ENCODE measurements at regions not wholly inside any gene's neighbourhood (a gene's known extent, or its start where the extent isn't known, plus 50 kb on each side); places are given as distances from the start of the nearest gene placed in this dataset.

DNA sequence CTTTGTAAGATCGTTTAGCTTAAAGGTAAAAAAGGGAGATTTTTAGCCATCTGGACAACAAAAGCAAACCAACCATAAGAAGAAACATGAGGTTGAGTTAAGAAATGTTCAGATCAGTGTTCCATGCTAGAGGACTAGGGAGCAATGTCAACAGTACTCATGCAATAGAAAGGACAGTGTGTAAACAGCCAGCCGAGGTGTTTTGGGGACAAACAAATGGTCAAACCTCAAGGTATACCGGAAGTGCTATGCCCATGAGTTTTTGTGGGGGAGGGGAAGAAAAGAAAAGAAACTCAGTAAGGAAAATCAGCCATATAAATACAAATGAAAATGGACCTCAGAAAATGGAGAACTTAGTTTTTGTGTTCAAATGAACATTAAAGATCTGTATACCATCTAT, 289.5 kb upstream of the GRM7 start:
- Mint-ChIP-seq H3K27me3 (ENCODE audit: low read depth) (no peaks in the 10 kb centered on the region), H3K4me1 (no peaks in the 10 kb centered on the region), H3K9me3 (peaks cover 2% of the 10 kb centered on the region), H3K36me3 (no peaks in the 10 kb centered on the region), H3K27ac (no peak overlapping the region), H3K4me3 (no peak overlapping the region)
- DNase-seq (ENCODE audit: low spot score in 2 of 2, unreplicated experiment in 2 of 2), result no peak
- TF ChIP-seq, protein P1, sequence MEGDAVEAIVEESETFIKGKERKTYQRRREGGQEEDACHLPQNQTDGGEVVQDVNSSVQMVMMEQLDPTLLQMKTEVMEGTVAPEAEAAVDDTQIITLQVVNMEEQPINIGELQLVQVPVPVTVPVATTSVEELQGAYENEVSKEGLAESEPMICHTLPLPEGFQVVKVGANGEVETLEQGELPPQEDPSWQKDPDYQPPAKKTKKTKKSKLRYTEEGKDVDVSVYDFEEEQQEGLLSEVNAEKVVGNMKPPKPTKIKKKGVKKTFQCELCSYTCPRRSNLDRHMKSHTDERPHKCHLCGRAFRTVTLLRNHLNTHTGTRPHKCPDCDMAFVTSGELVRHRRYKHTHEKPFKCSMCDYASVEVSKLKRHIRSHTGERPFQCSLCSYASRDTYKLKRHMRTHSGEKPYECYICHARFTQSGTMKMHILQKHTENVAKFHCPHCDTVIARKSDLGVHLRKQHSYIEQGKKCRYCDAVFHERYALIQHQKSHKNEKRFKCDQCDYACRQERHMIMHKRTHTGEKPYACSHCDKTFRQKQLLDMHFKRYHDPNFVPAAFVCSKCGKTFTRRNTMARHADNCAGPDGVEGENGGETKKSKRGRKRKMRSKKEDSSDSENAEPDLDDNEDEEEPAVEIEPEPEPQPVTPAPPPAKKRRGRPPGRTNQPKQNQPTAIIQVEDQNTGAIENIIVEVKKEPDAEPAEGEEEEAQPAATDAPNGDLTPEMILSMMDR (IDR thresholded peaks at IDR 0.05; ENCODE audit: unreplicated experiment), result no peak

DNA sequence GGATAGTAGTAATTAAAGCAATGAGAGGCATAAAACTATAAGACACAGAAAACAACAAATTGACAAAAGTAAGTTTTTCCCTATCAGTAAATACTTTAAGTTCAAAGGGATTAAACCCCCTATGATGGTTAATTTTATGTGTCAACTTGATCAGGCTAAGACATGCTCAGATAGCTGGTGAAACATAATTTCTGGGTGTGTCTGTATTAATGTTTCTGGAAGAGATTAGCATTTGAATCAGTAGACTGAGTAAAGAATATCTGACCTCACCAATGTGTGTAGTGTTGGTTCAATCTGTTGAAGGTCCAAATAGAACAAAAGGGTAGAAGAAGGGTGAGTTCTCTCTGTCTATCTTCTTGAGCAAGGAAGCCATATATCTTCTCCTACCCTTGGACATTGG, 283.3 kb upstream of the GRM7 start:
- H3K4me3 Mint-ChIP-seq, result no peak overlapping the region
- H3K9me3 Mint-ChIP-seq, result peaks cover 13% of the 10 kb centered on the region
- H3K4me1 Mint-ChIP-seq, result no peaks in the 10 kb centered on the region
- H3K27ac Mint-ChIP-seq, result no peak overlapping the region
- TF ChIP-seq, protein P1 (IDR thresholded peaks at IDR 0.05; ENCODE audit: unreplicated experiment), result no peak
- no peaks in the 10 kb centered on the region for H3K36me3 Mint-ChIP-seq
- H3K27me3 Mint-ChIP-seq (ENCODE audit: low read depth), result no peaks in the 10 kb centered on the region
- DNase-seq (ENCODE audit: low spot score in 2 of 2, unreplicated experiment in 2 of 2), result no peak

DNA sequence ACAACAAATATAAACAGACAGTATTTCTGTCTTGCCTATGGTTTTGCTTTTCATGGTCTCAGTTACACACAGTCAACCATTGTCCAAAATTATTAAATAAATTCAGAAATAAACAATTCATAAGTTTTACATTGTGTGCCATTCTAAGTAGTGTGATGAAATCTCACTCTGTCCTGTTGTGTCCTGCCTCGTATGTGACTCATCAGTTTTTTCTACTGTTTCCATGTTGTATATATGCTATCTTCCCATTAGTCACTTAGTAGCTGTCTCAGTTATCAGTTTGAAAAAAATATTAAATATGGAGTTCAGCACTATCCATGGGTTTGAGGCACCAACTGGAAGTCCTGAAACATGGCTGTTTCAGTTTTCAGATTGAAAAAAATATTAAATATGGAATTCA, 282.4 kb upstream of the GRM7 start:
- H3K4me1 Mint-ChIP-seq, result no peaks in the 10 kb centered on the region
- DNase-seq (ENCODE audit: low spot score in 2 of 2, unreplicated experiment in 2 of 2), result no peak

GRCh38 chr3:6580808-6581207, 280.1 kb upstream of the GRM7 start:
- H3K4me3 Mint-ChIP-seq, result no peak overlapping the region
- DNase-seq (ENCODE audit: low spot score in 2 of 2, unreplicated experiment in 2 of 2), result no peak
- TF ChIP-seq, protein P1 (IDR thresholded peaks at IDR 0.05; ENCODE audit: unreplicated experiment), result no peak
- H3K27ac Mint-ChIP-seq, result no peak overlapping the region
- no peaks in the 10 kb centered on the region for H3K27me3 Mint-ChIP-seq (ENCODE audit: low read depth)
- no peaks in the 10 kb centered on the region for H3K36me3 Mint-ChIP-seq
- H3K4me1 Mint-ChIP-seq, result no peaks in the 10 kb centered on the region
- H3K9me3 Mint-ChIP-seq, result peaks cover 13% of the 10 kb centered on the region

More for the DNA sequence above, 282.4 kb upstream of the GRM7 start:
- peaks cover 13% of the 10 kb centered on the region for H3K9me3 Mint-ChIP-seq
- no peaks in the 10 kb centered on the region for H3K36me3 Mint-ChIP-seq
- H3K27me3 Mint-ChIP-seq (ENCODE audit: low read depth), result no peaks in the 10 kb centered on the region
- no peak overlapping the region for H3K4me3 Mint-ChIP-seq
- TF ChIP-seq, protein P1 (IDR thresholded peaks at IDR 0.05; ENCODE audit: unreplicated experiment), result no peak
- H3K27ac Mint-ChIP-seq, result no peak overlapping the region

DNA sequence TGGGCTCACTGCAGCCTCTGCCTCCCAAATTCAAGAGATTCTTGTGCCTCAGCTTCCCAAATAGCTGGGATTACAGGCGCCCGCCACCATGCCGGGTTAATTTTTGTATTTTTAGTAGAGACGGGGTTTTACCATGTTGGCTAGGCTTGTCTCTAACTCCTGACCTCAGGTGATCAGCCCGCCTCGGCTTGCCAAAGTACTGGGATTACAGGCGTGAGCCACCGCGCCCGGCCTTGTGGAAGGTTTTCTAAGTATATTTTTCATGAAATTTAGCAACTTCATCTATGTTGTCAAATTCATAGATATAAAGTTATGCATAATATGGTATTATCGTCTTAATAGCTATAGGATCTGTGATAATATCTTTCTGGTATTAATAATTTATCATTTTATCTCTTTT, 275.6 kb upstream of the GRM7 start:
- H3K27ac Mint-ChIP-seq, result no peak overlapping the region
- H3K4me3 Mint-ChIP-seq, result no peak overlapping the region
- no peaks in the 10 kb centered on the region for H3K4me1 Mint-ChIP-seq
- peaks cover 19% of the 10 kb centered on the region for H3K9me3 Mint-ChIP-seq
- TF ChIP-seq, protein P1 (IDR thresholded peaks at IDR 0.05; ENCODE audit: unreplicated experiment), result no peak
- no peak for DNase-seq (ENCODE audit: low spot score in 2 of 2, unreplicated experiment in 2 of 2)
- no peaks in the 10 kb centered on the region for H3K36me3 Mint-ChIP-seq
- no peaks in the 10 kb centered on the region for H3K27me3 Mint-ChIP-seq (ENCODE audit: low read depth)

GRCh38 chr3:6600237-6600636, 260.7 kb upstream of the GRM7 start:
- H3K4me1 Mint-ChIP-seq, result no peaks in the 10 kb centered on the region
- H3K27ac Mint-ChIP-seq, result no peak overlapping the region
- no peaks in the 10 kb centered on the region for H3K36me3 Mint-ChIP-seq
- H3K4me3 Mint-ChIP-seq, result no peak overlapping the region
- TF ChIP-seq, protein P1 (IDR thresholded peaks at IDR 0.05; ENCODE audit: unreplicated experiment), result no peak
- DNase-seq (ENCODE audit: low spot score in 2 of 2, unreplicated experiment in 2 of 2), result no peak
- H3K9me3 Mint-ChIP-seq, result peaks cover 9% of the 10 kb centered on the region
- no peaks in the 10 kb centered on the region for H3K27me3 Mint-ChIP-seq (ENCODE audit: low read depth)

Data from mesothelial cell of epicardium (in vitro differentiated cells).